RWPE2 (cell line): ENCODE measurements at regions not wholly inside any gene's neighbourhood (a gene's known extent, or its start where the extent isn't known, plus 50 kb on each side); places are given as distances from the start of the nearest gene placed in this dataset.

Source experiments
- ATAC-seq: fragments of 200-7000 bp; cut with Tn5 transposase; 3 replicates; pipeline ENCODE4 v1.9.1; 2021; ENCODE audit warnings: low read depth
- DNase-seq: peaks from one replicate; pipeline ENCODE4 v3.0.0-alpha.2; 2020; ENCODE audit warnings: low spot score
- H3K27ac ChIP-seq: fragments of 450-650 bp; 2 replicates; pipeline ENCODE4 v1.5.1; 2017; ENCODE audit warnings: mild to moderate bottlenecking; ENCODE audit not compliant: poor library complexity, severe bottlenecking
- H3K27me3 ChIP-seq: fragments of 250-450 bp; sonication (Bioruptor Pico); 2 replicates; pipeline ENCODE4 v1.5.1; 2021; ENCODE audit warnings: mild to moderate bottlenecking, moderate library complexity; ENCODE audit not compliant: insufficient read depth, poor library complexity, severe bottlenecking
- H3K36me3 ChIP-seq: fragments of 250-450 bp; sonication (Bioruptor Pico); 2 replicates; pipeline ENCODE4 v1.5.1; 2020; ENCODE audit warnings: low read depth, mild to moderate bottlenecking, moderate library complexity
- H3K4me1 ChIP-seq: fragments of 250-450 bp; sonication (Bioruptor Pico); 2 replicates; pipeline ENCODE4 v1.5.1; 2021; ENCODE audit warnings: mild to moderate bottlenecking, moderate library complexity; ENCODE audit not compliant: insufficient read depth, poor library complexity, severe bottlenecking
- H3K4me3 ChIP-seq: fragments of 250-450 bp; sonication (Bioruptor Pico); 2 replicates; pipeline ENCODE4 v1.5.1; 2021; ENCODE audit warnings: mild to moderate bottlenecking, moderate library complexity; ENCODE audit not compliant: severe bottlenecking
- H3K9me3 ChIP-seq: fragments of 250-450 bp; sonication (Bioruptor Pico); 2 replicates; pipeline ENCODE4 v1.5.1; 2021; ENCODE audit warnings: mild to moderate bottlenecking, moderate library complexity; ENCODE audit not compliant: severe bottlenecking
- TF ChIP-seq, protein P1 (sequence below): fragments of 450-650 bp; IDR thresholded peaks from one replicate; pipeline ENCODE4 v1.5.1; 2017; ENCODE audit warnings: mild to moderate bottlenecking, moderate library complexity; ENCODE audit not compliant: poor library complexity, severe bottlenecking

DNA sequence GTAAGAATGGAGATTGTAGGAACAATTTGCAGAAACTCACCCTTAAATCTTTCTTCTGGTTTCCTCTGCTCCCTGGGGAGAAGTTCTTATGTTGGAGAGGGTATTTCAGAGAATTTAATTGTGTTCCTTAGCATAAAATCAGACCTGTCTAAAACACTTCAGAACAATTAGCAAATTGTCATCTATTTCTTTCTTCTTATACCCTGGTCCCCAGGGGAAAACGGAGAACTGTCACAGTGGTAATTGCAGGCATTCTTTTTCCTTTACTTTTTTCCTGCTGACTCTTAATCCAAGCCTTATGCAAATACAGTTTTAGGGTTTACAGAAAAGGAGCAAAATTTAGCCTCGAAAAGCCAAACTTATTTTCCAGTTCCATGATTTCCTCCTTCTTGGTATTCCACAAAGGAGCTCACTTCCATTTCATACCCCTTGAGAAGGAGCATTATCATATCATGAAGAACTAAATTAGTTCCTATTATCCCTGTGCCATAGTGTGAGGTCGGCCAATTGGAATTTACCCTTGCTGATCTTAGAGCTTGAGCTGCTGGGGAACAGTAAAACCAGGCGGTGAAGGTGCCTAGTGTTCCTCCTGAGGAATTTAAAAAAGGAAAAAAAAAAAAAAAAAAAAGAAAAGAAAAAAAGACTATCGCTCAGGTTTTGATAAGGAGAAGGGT, 173.8 kb downstream of the IL15 start:
- TF ChIP-seq, protein P1, sequence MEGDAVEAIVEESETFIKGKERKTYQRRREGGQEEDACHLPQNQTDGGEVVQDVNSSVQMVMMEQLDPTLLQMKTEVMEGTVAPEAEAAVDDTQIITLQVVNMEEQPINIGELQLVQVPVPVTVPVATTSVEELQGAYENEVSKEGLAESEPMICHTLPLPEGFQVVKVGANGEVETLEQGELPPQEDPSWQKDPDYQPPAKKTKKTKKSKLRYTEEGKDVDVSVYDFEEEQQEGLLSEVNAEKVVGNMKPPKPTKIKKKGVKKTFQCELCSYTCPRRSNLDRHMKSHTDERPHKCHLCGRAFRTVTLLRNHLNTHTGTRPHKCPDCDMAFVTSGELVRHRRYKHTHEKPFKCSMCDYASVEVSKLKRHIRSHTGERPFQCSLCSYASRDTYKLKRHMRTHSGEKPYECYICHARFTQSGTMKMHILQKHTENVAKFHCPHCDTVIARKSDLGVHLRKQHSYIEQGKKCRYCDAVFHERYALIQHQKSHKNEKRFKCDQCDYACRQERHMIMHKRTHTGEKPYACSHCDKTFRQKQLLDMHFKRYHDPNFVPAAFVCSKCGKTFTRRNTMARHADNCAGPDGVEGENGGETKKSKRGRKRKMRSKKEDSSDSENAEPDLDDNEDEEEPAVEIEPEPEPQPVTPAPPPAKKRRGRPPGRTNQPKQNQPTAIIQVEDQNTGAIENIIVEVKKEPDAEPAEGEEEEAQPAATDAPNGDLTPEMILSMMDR = no peak
- H3K4me3 ChIP-seq = no peak overlapping the region
- ATAC-seq (no peak), DNase-seq (no peak)
- no peak overlapping the region for H3K27ac ChIP-seq
- no peaks in the 10 kb centered on the region for H3K9me3 ChIP-seq
- no peaks in the 10 kb centered on the region for H3K36me3 ChIP-seq
- no peaks in the 10 kb centered on the region for H3K27me3 ChIP-seq
- H3K4me1 ChIP-seq = no peaks in the 10 kb centered on the region

DNA sequence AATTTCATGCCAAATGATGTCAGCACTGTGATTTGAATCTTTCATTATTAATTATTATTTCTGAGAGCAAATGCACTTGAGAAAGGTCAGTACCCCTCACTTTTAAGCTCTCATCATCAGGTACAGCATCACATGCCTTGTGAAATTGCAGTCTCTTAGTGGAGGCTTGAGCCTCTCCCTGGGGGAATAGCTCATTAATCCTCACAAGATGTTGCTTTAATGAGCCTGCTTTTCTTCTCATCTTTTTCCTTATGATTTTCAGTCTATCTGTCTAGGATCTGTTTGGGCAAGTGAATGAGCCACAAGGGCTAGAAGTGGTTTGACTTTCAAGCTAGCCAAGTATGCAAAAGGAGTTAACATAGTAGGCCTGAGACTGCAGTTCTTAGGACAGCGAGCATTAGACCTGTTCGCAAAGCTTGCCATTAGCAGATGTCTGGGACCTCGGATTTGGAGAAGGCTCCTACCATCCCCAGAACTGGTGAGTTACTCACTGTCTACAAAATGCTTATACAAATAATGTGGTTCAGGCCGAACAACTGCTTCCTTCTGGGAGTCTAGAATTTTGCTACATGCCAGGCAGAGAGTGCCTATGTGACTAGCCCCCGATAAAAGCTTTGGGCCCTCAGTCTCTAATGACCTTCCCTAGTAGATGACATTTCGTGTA, 174.5 kb downstream of the IL15 start:
- no peaks in the 10 kb centered on the region for H3K4me1 ChIP-seq
- no peaks in the 10 kb centered on the region for H3K27me3 ChIP-seq
- ATAC-seq = no peak
- H3K9me3 ChIP-seq = no peaks in the 10 kb centered on the region
- TF ChIP-seq, protein P1 = no peak
- no peak overlapping the region for H3K27ac ChIP-seq
- H3K4me3 ChIP-seq = no peak overlapping the region
- no peak for DNase-seq
- H3K36me3 ChIP-seq = no peaks in the 10 kb centered on the region

- Histone ChIP-seq H3K9me3 (no peaks in the 10 kb centered on the region), H3K27me3 (no peaks in the 10 kb centered on the region), H3K27ac (no peak overlapping the region), H3K36me3 (no peaks in the 10 kb centered on the region), H3K4me3 (no peak overlapping the region), H3K4me1 (no peaks in the 10 kb centered on the region)
- DNase-seq = no peak
- no peak for ATAC-seq
- TF ChIP-seq, protein P1 = no peak
Observed at GRCh38 chr4:141812158-141812557, 175.8 kb downstream of the IL15 start.

DNA sequence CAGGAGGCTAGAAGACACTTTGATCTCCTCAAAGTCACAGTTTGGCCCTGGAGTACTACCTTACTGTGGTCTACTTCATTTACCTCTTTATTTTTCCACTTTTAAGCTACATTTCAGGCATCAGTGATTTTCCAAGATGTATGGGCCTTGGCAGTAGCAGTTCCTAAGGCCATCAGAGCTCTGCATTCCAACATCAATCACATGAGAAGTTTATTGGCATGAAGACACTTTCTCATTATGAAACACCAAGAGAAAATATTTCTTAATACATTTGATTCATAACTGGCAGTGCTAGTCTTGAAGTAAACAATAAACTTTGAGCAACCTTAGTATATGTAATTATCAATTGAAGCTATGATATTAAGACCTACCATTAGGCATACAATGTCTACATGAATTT, 178.1 kb downstream of the IL15 start:
- ATAC-seq = no peak
- H3K4me3 ChIP-seq = no peak overlapping the region
- H3K27me3 ChIP-seq = no peaks in the 10 kb centered on the region
- H3K27ac ChIP-seq = no peak overlapping the region
- H3K9me3 ChIP-seq = no peaks in the 10 kb centered on the region
- H3K4me1 ChIP-seq = no peaks in the 10 kb centered on the region
- TF ChIP-seq, protein P1 = no peak
- no peaks in the 10 kb centered on the region for H3K36me3 ChIP-seq
- DNase-seq = no peak

DNA sequence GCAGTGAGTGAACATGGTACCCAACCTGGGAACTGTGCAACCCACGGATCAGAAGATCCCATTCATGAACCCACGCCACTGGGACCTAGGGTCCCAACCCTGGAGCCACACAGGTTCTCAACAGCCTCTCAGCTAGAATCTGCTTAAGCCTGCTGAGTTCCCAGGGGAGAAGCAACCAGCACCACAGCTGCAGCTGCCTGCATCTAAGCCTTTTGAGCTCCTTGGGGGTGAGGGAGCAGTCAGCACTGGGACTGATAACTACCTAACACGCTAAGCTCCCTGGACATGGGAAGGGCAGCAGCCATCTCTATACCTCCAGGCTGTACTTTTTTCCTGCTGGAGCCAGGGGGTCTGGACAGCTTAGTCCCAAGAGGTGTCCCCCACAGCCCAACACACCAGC, 179.3 kb downstream of the IL15 start:
- H3K27ac ChIP-seq = no peak overlapping the region
- TF ChIP-seq, protein P1 = no peak
- no peak for ATAC-seq
- no peaks in the 10 kb centered on the region for H3K4me1 ChIP-seq
- H3K27me3 ChIP-seq = no peaks in the 10 kb centered on the region
- H3K9me3 ChIP-seq = no peaks in the 10 kb centered on the region
- H3K36me3 ChIP-seq = no peaks in the 10 kb centered on the region
- H3K4me3 ChIP-seq = no peak overlapping the region
- no peak for DNase-seq
